Erythroblast (primary cell): ENCODE measurements at regions not wholly inside any gene's neighbourhood (a gene's known extent, or its start where the extent isn't known, plus 50 kb on each side); places are given as distances from the start of the nearest gene placed in this dataset.

Experiments used
- DNase-seq, 2 experiments: peaks; one replicate each; lab custom pipeline; 2025; lab: John Stamatoyannopoulos, UW
- GATA1 ChIP-seq: IDR thresholded peaks from 2 replicates; pipeline ENCODE4 v1.6.1; 2011; ENCODE audit warnings: low read depth, mild to moderate bottlenecking, control low read depth, low read length, moderate library complexity
- POLR2A ChIP-seq: IDR thresholded peaks from 2 replicates; pipeline ENCODE4 v1.6.1; 2011; ENCODE audit warnings: mild to moderate bottlenecking, low read length

- no peak for TF ChIP-seq POLR2A
- no peak for TF ChIP-seq GATA1
- no peak for DNase-seq
Observed at GRCh38 chr2:126299469-126299976, 356.4 kb upstream of the GYPC start.

- TF ChIP-seq POLR2A (no peak), GATA1 (no peak)
- no peak for DNase-seq
Observed at GRCh38 chr2:126300348-126300747, 355.6 kb upstream of the GYPC start.

GRCh38 chr2:126302043-126302442 is 353.9 kb upstream of the GYPC start:
- DNase-seq: no peak
- TF ChIP-seq POLR2A: no peak
- TF ChIP-seq GATA1: no peak

GRCh38 chr2:126303113-126303512 is 352.8 kb upstream of the GYPC start:
- TF ChIP-seq POLR2A (no peak), GATA1 (no peak)
- no peak for DNase-seq

- TF ChIP-seq GATA1 (no peak), POLR2A (no peak)
Observed at GRCh38 chr2:126304154-126304553, 351.8 kb upstream of the GYPC start.

GRCh38 chr2:126306539-126306938 is 349.4 kb upstream of the GYPC start:
- no peak for TF ChIP-seq GATA1
- no peak for TF ChIP-seq POLR2A
- no peak for DNase-seq

More at GRCh38 chr2:126304154-126304553, 351.8 kb upstream of the GYPC start:
- DNase-seq: no peak

- DNase-seq: no peak
- TF ChIP-seq POLR2A (no peak), GATA1 (no peak)
Observed at GRCh38 chr2:126307740-126308139, 348.2 kb upstream of the GYPC start.

- TF ChIP-seq POLR2A: no peak
- TF ChIP-seq GATA1: no peak
Observed at GRCh38 chr2:126309185-126309584, 346.8 kb upstream of the GYPC start.

GRCh38 chr2:126312579-126312978 is 343.4 kb upstream of the GYPC start:
- no peak for TF ChIP-seq GATA1
- TF ChIP-seq POLR2A: no peak
- no peak for DNase-seq

More at GRCh38 chr2:126309185-126309584, 346.8 kb upstream of the GYPC start:
- DNase-seq: no peak

- DNase-seq: no peak
- no peak for TF ChIP-seq POLR2A
- no peak for TF ChIP-seq GATA1
Observed at GRCh38 chr2:126315828-126316227, 340.1 kb upstream of the GYPC start.

- no peak for TF ChIP-seq GATA1
- no peak for TF ChIP-seq POLR2A
- DNase-seq: peak; percentile 9 to 30
Observed at GRCh38 chr2:126317790-126318431, 338.0 kb upstream of the GYPC start.

- no peak for DNase-seq
- TF ChIP-seq POLR2A (no peak), GATA1 (no peak)
Observed at GRCh38 chr2:126322342-126322741, 333.6 kb upstream of the GYPC start.

- TF ChIP-seq POLR2A (no peak), GATA1 (no peak)
- no peak for DNase-seq
Observed at GRCh38 chr2:126325202-126325601, 330.8 kb upstream of the GYPC start.

- no peak for TF ChIP-seq POLR2A
- TF ChIP-seq GATA1: no peak
- DNase-seq: no peak
Observed at GRCh38 chr2:126329173-126329572, 326.8 kb upstream of the GYPC start.

GRCh38 chr2:126342457-126342856 is 313.5 kb upstream of the GYPC start:
- no peak for DNase-seq
- no peak for TF ChIP-seq POLR2A
- no peak for TF ChIP-seq GATA1
